GM12872 (cell line): ENCODE measurements at regions not wholly inside any gene's neighbourhood (a gene's known extent, or its start where the extent isn't known, plus 50 kb on each side); places are given as distances from the start of the nearest gene placed in this dataset.

Experiments
- TF ChIP-seq, protein P1 (sequence below): IDR thresholded peaks from 3 replicates; pipeline ENCODE4 v1.5.1; 2011; ENCODE audit warnings: low read depth, mild to moderate bottlenecking, low read length, moderate library complexity; ENCODE audit not compliant: insufficient read depth

DNA sequence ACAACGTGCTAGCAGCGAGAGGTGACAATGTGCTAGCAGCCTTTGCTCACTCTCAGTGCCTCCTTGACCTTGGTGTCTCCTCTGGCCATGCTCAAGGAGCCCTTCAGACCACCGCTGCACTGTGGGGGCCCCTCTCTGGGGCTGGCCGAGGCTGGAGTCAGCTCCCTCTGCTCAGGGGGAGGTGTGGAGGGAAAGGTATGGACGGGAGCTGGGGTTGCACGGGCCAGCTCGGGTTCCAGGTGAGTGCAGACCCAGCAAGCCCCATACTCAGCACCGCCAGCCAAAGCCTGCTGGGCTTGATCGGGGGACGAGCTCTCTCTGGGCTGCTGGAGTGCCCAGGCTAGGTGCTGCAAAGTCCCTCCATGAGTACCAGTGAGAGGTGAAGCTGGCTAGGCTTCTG lies 180.2 kb downstream of the TRIM36 start:
- TF ChIP-seq, protein P1, sequence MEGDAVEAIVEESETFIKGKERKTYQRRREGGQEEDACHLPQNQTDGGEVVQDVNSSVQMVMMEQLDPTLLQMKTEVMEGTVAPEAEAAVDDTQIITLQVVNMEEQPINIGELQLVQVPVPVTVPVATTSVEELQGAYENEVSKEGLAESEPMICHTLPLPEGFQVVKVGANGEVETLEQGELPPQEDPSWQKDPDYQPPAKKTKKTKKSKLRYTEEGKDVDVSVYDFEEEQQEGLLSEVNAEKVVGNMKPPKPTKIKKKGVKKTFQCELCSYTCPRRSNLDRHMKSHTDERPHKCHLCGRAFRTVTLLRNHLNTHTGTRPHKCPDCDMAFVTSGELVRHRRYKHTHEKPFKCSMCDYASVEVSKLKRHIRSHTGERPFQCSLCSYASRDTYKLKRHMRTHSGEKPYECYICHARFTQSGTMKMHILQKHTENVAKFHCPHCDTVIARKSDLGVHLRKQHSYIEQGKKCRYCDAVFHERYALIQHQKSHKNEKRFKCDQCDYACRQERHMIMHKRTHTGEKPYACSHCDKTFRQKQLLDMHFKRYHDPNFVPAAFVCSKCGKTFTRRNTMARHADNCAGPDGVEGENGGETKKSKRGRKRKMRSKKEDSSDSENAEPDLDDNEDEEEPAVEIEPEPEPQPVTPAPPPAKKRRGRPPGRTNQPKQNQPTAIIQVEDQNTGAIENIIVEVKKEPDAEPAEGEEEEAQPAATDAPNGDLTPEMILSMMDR, result no peak

DNA sequence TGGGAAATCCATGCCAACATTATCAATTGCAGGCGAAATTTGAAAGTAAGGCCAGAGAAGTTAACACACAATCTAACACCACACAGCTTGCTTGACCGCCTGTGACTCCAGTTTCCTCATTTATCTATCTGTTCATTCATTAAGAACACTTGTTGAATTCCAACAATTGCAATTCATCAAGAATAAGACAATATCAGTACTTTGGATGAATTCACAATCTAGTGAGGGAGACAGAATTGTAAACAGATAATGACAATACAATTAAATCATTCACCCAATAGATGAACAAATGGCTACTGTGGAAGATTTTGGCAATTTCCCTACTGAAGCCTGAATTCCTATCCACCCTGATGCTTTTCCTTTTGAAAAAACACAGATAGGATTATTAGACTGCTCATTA lies 181.6 kb downstream of the TRIM36 start:
- TF ChIP-seq, protein P1, result no peak

DNA sequence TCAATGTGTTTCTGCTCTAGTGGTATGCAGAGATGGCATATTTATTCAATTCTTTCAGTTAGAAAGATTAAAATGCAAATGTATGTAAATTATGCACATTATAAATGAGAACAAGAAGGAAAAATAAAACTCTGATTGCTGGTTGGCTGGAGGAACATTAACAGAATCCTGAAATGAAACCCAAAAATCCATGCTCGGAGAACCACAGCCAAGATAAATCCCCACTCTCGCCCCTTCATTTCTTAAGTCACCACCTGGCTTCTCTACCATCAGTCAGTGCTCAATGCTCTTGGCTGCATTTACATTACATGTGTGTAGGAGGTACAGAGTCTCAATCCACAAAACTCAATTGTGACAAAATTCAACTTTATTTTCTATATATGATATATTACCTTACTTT lies 184.9 kb downstream of the TRIM36 start:
- TF ChIP-seq, protein P1, result no peak

DNA sequence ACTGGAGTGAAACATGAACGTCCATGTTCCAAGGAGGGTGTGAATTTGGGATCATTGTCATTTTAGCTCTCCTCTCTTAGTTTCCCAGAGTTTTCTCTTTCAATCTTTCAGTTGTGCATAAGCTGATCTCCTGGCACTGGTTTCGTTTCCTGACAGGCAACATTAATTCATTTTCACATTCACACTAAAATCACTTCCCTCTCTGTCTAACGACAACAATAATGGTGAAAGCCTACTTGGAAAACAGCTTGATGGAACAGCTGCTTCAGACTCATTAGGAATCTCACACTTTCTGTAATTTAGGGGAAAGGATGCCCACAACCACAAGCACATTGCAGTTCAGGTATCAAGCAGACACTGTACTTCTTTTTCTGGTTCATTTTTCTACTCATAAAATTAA lies 188.6 kb downstream of the TRIM36 start:
- TF ChIP-seq, protein P1, result no peak

DNA sequence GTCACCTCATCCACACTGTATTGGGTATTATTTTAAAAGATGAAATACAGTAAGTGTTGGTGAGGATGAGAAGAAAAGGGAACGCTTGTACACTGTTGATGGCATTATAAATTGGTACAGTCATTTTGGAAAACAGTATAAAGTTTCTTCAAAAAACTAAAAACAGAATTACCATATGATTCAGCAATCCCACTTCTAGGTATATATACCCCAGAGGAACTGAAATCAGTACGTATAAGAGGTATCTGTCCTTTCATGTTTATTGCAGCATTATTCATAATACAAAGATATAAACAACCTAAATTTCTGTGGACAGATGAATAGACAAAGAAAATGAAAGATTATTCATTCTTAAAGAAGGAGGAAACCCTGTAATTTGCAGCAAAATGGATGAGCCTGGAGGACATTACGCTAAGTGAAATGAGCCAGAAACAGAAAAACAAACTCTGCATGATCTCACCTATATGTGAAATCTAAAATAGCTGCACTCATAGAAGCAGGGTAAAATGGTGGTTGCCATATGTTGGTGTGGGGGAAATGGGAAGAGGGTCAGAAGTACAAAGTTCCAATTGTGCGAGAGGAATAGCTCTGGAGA lies 191.6 kb downstream of the TRIM36 start:
- TF ChIP-seq, protein P1, result no peak

DNA sequence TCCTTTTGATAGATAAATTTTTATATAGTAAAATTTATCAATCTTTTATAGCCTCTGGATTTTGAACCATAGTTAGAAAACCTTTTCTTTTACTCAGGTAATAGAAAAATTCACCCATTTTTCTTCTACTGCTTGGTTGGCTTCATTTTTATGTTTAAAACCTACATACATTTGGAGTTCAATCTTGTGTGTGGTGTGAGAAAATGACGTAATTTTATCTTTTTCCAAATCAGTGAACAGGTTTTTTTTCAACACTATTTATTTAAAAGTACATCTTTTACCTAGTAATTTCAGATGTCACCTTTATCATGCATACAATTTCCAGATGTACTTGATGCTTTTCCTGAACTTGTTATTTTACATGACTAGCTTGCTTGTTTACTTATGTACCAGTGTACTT lies 200.2 kb downstream of the TRIM36 start:
- TF ChIP-seq, protein P1, result no peak

DNA sequence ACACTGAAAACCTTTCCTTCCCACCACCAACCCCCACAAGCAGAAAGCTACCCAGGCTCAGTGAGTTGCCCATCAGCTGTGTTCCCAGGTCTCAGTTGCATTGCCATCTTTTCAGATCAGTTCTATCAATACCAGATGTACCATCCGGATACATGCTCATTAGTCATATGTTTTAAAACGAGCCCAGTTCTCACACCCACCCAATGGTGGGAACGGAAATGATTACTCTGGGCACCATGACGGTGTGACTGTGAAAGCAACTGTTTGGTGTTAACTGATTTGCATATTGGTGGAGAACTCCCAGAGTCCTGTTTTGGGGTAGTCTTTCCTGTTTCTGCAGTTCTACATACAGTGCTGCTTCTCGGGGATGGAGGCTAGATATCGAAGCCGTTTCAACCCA lies 212.3 kb downstream of the TRIM36 start:
- TF ChIP-seq, protein P1, result no peak

DNA sequence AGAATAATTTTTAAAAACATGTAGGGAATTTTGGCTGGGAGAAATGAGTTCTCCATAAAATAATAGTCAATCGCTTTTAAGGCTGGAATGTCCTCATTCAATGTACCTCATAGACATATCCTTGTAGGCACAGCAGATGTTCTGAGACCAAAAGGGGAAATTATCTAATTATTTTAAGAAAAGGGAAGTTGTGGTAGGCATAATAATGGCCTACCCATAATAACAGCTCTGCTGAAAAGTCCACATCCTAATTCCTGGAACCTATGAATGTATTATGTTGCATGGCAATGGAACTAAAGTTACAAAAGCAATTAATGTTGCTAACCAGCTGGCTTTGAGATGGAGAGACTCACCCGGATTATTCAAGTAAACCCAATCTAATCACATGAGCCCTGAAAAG lies 216.1 kb downstream of the TRIM36 start:
- TF ChIP-seq, protein P1, result no peak
